Thyroid gland (tissue), 4 donors: ENCODE measurements at regions not wholly inside any gene's neighbourhood (a gene's known extent, or its start where the extent isn't known, plus 50 kb on each side); places are given as distances from the start of the nearest gene placed in this dataset.

Experiments used
- DNase-seq, 2 donors: peaks; one replicate each; pipeline ENCODE4 v3.0.0-alpha.2; 2019
- H3K27ac ChIP-seq, 3 donors: fragments of 200-600 bp; sonication (generic); 1 replicate in 2 of 3; 2 replicates in 1 of 3; pipeline ENCODE4 v1.5.1; 2016 to 2019; ENCODE audit warnings: mild to moderate bottlenecking in 1 of 3, moderate library complexity in 1 of 3
- H3K27me3 ChIP-seq: fragments of 200-600 bp; sonication (generic); one replicate; pipeline ENCODE4 v1.5.1; 2019
- H3K36me3 ChIP-seq, 2 donors: fragments of 200-600 bp; sonication (generic); one replicate each; pipeline ENCODE4 v1.5.1; 2016 to 2019
- H3K4me1 ChIP-seq, 2 donors: fragments of 200-600 bp; sonication (generic); one replicate each; pipeline ENCODE4 v1.5.1; 2017 to 2019
- H3K4me3 ChIP-seq, 3 donors: fragments of 200-600 bp; sonication (generic); replicated peaks in 1 of 3; 1 replicate in 2 of 3; 2 replicates in 1 of 3; pipeline ENCODE4 v1.5.1; 2016; ENCODE audit warnings: mild to moderate bottlenecking in 1 of 3
- H3K9me3 ChIP-seq: fragments of 200-600 bp; sonication (generic); one replicate; pipeline ENCODE4 v1.5.1; 2017
- CTCF ChIP-seq, 6 experiments: fragments of 200-600 bp in 3 of 6; fragments of 450-650 bp in 3 of 6; sonication (generic) in 3 of 6; IDR thresholded peaks; one replicate each; pipeline ENCODE4 v1.5.1; 2016 to 2019; ENCODE audit warnings: antibody characterized with exemption in 6 of 6, mild to moderate bottlenecking in 2 of 6, inconsistent platforms in 1 of 6, moderate library complexity in 1 of 6
- POLR2A ChIP-seq, 2 donors: fragments of 450-650 bp; IDR thresholded peaks; one replicate each; pipeline ENCODE4 v1.6.1; 2017; ENCODE audit warnings: antibody characterized with exemption in 2 of 2, mild to moderate bottlenecking in 2 of 2, moderate library complexity in 1 of 2
- WGBS, 2 donors: methylation state at CpG; one replicate each; pipeline ENCODE4 v1.1.5; 2017; 5-methylcytosine and 5-hydroxymethylcytosine counted together
- intact Hi-C: fragments of 100-400 bp; cut with DNase I; formaldehyde crosslinking; loops from one replicate; pipeline ENCODE4 v1.15.1; 2023

DNA sequence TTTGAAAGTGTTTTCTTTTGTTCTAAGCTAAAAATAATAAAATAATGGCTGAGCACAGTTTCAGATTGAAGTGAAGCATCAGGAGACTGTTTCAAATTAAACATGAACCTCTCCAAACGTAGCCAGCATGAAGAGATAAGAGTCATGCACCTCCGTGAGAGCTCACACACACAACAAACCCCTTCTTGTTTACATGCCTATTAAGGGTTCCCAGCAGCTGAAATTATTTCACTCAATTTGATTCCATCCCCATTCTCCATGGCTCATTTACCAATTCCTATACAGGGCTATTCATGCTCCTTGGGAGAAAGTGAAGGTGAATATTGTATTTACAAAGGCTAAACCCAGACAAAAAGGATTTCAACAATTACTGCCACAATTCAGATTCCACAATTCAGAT lies 954.1 kb upstream of the INTU start:
- no peak for TF ChIP-seq CTCF (IDR thresholded peaks at IDR 0.05)
- TF ChIP-seq POLR2A (IDR thresholded peaks at IDR 0.05) = no peak
- Histone ChIP-seq H3K36me3 (no peaks in the 10 kb centered on the region), H3K9me3 (no peaks in the 10 kb centered on the region), H3K27me3 (no peaks in the 10 kb centered on the region), H3K27ac (peak overlapping the region; percentile 25 to 77 (median 53)), H3K4me3 (no peak overlapping the region), H3K4me1 (peaks cover 16 to 21% of the 10 kb centered on the region in 2 donors)
- intact Hi-C loops = no loop called here
- DNase-seq = peak; percentile 7 to 23
- 36 to 54% methylated on average over 2 of the region's 2 CpGs for WGBS, 2 donors

DNA sequence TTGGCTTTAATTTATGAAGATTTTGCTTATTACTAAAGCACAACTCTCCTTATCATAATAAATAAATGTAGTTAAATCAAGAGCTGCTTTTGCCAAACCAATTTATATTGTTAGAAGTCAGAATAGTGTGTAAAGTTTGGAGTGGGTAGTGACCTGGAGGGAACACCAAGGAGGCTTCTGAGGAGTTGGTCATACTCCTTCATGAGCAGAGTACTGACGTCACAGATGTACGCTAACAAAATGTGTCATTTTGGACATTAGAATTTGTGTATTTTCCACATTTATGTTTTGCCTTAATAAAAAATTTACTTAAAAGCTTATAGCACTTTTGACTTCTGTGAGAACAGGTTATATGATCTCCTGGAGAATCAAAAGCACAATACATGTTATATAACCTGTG lies 953.5 kb upstream of the INTU start:
- no peaks in the 10 kb centered on the region for H3K27me3 ChIP-seq
- no peaks in the 10 kb centered on the region for H3K36me3 ChIP-seq
- 62 to 63% methylated on average over 2 of the region's 2 CpGs for WGBS, 2 donors
- no peak overlapping the region for H3K4me3 ChIP-seq
- TF ChIP-seq CTCF (IDR thresholded peaks at IDR 0.05) = no peak
- TF ChIP-seq POLR2A (IDR thresholded peaks at IDR 0.05) = no peak
- no peaks in the 10 kb centered on the region for H3K9me3 ChIP-seq
- no peak for DNase-seq
- intact Hi-C loops = no loop called here
- H3K27ac ChIP-seq = peak overlapping the region; percentile 25 to 77 (median 53)
- H3K4me1 ChIP-seq = peaks cover 16 to 21% of the 10 kb centered on the region in 2 donors

- Histone ChIP-seq H3K27me3 (no peaks in the 10 kb centered on the region), H3K9me3 (no peaks in the 10 kb centered on the region), H3K4me1 (peaks cover 12 to 19% of the 10 kb centered on the region in 2 donors), H3K27ac (no peak overlapping the region), H3K36me3 (no peaks in the 10 kb centered on the region), H3K4me3 (no peak overlapping the region)
- no peak for DNase-seq
- TF ChIP-seq POLR2A (IDR thresholded peaks at IDR 0.05) (no peak), CTCF (IDR thresholded peaks at IDR 0.05) (no peak)
- intact Hi-C loops = no loop called here
These were observed 950.5 kb upstream of the INTU start for GRCh38 chr4:126682250-126682649.

- TF ChIP-seq CTCF (IDR thresholded peaks at IDR 0.05) = no peak
- no peak for TF ChIP-seq POLR2A (IDR thresholded peaks at IDR 0.05)
- no peak overlapping the region for H3K4me3 ChIP-seq
These were observed 946.3 kb upstream of the INTU start for GRCh38 chr4:126686491-126686890.

GRCh38 chr4:126687655-126688358 lies 945.0 kb upstream of the INTU start:
- intact Hi-C loops = no loop called here
- Histone ChIP-seq H3K36me3 (no peaks in the 10 kb centered on the region), H3K27me3 (no peaks in the 10 kb centered on the region), H3K9me3 (no peaks in the 10 kb centered on the region), H3K4me1 (peaks cover 0 to 14% of the 10 kb centered on the region in 2 donors), H3K27ac (no peak overlapping the region), H3K4me3 (no peak overlapping the region)
- no peak for DNase-seq
- 52 to 65% methylated on average over 6 of the region's 6 CpGs for WGBS, 2 donors
- no peak for TF ChIP-seq POLR2A (IDR thresholded peaks at IDR 0.05)
- no peak for TF ChIP-seq CTCF (IDR thresholded peaks at IDR 0.05)

More at GRCh38 chr4:126686491-126686890, 946.3 kb upstream of the INTU start:
- H3K9me3 ChIP-seq = no peaks in the 10 kb centered on the region
- H3K27me3 ChIP-seq = no peaks in the 10 kb centered on the region
- H3K4me1 ChIP-seq = peaks cover 0 to 14% of the 10 kb centered on the region in 2 donors
- DNase-seq = no peak
- intact Hi-C loops = no loop called here
- H3K36me3 ChIP-seq = no peaks in the 10 kb centered on the region
- H3K27ac ChIP-seq = no peak overlapping the region
